A549 (cell line): ENCODE measurements at regions not wholly inside any gene's neighbourhood (a gene's known extent, or its start where the extent isn't known, plus 50 kb on each side); places are given as distances from the start of the nearest gene placed in this dataset.

ENCODE experiments used
- ATAC-seq, 2 experiments: fragments of 200-7000 bp in 1 of 2; fragments of >200 bp in 1 of 2; cut with Nextera tagmentation in 1 of 2; cut with Tn5 transposase in 1 of 2; 3 replicates each; pipeline versions ENCODE4 v1.8.0 to v1.9.1; 2018 to 2020; ENCODE audit warnings: mild to moderate bottlenecking in 1 of 2, moderate library complexity in 1 of 2
- CTCF ChIA-PET: fragments of 300-600 bp; sonication (Branson Sonifier 250); formaldehyde crosslinking; extraction: SDS; loops from one replicate; lab custom pipeline; 2021; ENCODE audit warnings: antibody characterized with exemption, inconsistent platforms; lab: Yijun Ruan, JAX
- POLR2A ChIA-PET: fragments of 350-600 bp; formaldehyde crosslinking; extraction: SDS; loops from one replicate; lab custom pipeline; 2021; ENCODE audit warnings: antibody characterized with exemption, inconsistent platforms; lab: Yijun Ruan, JAX
- DNase-seq, 2 experiments: peaks; one replicate each; pipeline versions ENCODE4 v3.0.0 to v3.0.0-alpha.2; 2011 to 2016; ENCODE audit warnings: low read depth in 1 of 2, low spot score in 1 of 2
- FAIRE-seq: peaks from 2 replicates; lab custom pipeline; 2011; peaks lifted over from hg19 to GRCh38; lab: Jason Lieb, UNC
- H3K27ac ChIP-seq, 2 experiments: fragments of >200 bp; sonication (Bioruptor Twin); formaldehyde crosslinking; 3 replicates each; pipeline ENCODE4 v1.5.1; 2016 to 2017
- H3K4me1 ChIP-seq: fragments of >200 bp; sonication (Bioruptor Twin); formaldehyde crosslinking; 3 replicates; pipeline ENCODE4 v1.6.1; 2016
- H3K4me2 ChIP-seq: fragments of >200 bp; sonication (Bioruptor Twin); formaldehyde crosslinking; 3 replicates; pipeline ENCODE4 v1.6.1; 2016
- H3K4me3 ChIP-seq: fragments of >200 bp; sonication (Bioruptor Twin); formaldehyde crosslinking; 3 replicates; pipeline ENCODE4 v1.5.1; 2016
- H3K9me3 ChIP-seq: fragments of >200 bp; sonication (Bioruptor Twin); formaldehyde crosslinking; 3 replicates; pipeline ENCODE4 v1.6.1; 2016
- CHD4 ChIP-seq: fragments of 200-600 bp; sonication (generic); IDR thresholded peaks from 2 replicates; pipeline ENCODE4 v1.6.1; 2016; ENCODE audit warnings: antibody characterized with exemption, mild to moderate bottlenecking, borderline replicate concordance
- CTCF ChIP-seq: fragments of >200 bp; sonication (Bioruptor Twin); formaldehyde crosslinking; IDR thresholded peaks from 3 replicates; pipeline ENCODE4 v1.5.1; 2016
- HES2 ChIP-seq: fragments of >200 bp; sonication (Bioruptor Twin); formaldehyde crosslinking; IDR thresholded peaks from 2 replicates; pipeline ENCODE4 v1.6.1; 2016
- KDM1A ChIP-seq: fragments of 200-600 bp; sonication (generic); IDR thresholded peaks from 2 replicates; pipeline ENCODE4 v1.6.1; 2016; ENCODE audit warnings: low read depth, mild to moderate bottlenecking
- MAX ChIP-seq: IDR thresholded peaks from 2 replicates; pipeline ENCODE4 v1.6.1; 2012
- TP53 ChIP-seq: fragments of 250-450 bp; sonication (Bioruptor Pico); IDR thresholded peaks from 2 replicates; pipeline ENCODE4 v1.5.0; 2021; ENCODE audit warnings: mild to moderate bottlenecking, moderate library complexity
- ZC3H11A ChIP-seq: fragments of 450-650 bp; IDR thresholded peaks from 2 replicates; pipeline ENCODE4 v1.6.1; 2014; ENCODE audit warnings: antibody characterized with exemption, mild to moderate bottlenecking
- ZSCAN20 ChIP-seq: fragments of 250-450 bp; sonication (Bioruptor Pico); IDR thresholded peaks from 2 replicates; pipeline ENCODE4 v1.8.0; 2022; ENCODE audit warnings: mild to moderate bottlenecking, moderate library complexity
- WGBS: methylation state at CpG from one replicate; pipeline ENCODE4 v1.1.6; 2017; ENCODE audit errors: missing lambda C conversion rate; 5-methylcytosine and 5-hydroxymethylcytosine counted together

DNA sequence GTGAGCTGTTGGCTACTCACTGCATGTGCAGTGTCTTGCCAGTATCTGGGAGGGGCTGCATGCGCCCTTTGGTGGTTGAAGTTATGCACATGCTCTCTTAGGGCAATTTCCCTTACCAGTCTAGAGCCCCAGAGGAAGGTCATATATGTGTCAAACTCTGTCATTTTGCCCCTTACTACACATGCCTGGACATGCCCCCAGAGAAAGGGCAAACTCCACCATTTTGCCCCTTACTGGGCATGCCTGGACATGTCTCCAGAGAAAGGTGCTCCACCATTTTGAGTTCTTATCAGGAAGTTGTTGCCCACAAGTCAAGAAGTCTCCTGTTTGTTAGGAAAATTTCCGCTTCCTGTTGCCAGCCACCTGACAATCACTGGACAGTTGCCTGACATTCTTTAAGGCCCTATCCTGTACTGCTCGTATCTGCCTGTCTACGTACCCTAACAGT lies 56.4 kb upstream of the PLAC8 start:
- TF ChIP-seq CTCF (no peak), ZC3H11A (no peak), HES2 (no peak), ZSCAN20 (CRISPR knock-in tag) (no peak), CHD4 (no peak), KDM1A (no peak), TP53 (CRISPR knock-in tag) (peak; percentile 94), MAX (no peak)
- CTCF ChIA-PET = no interaction called here
- Histone ChIP-seq H3K27ac (peak overlapping the region in 1 of 2 experiments; percentile 73; a peak in 3 of 6 replicates), H3K4me1 (no peaks in the 10 kb centered on the region), H3K4me2 (no peak overlapping the region), H3K4me3 (no peak overlapping the region), H3K9me3 (no peaks in the 10 kb centered on the region; the same call in 2 of the 3 replicates)
- ATAC-seq (no peak), FAIRE-seq (no peak), DNase-seq (peak in 1 of 2 experiments; percentile 10)
- 72% methylated on average over 4 of the region's 4 CpGs for WGBS
- POLR2A ChIA-PET = no interaction called here
